Bronchial epithelial cell (primary cell): ENCODE measurements at regions not wholly inside any gene's neighbourhood (a gene's known extent, or its start where the extent isn't known, plus 50 kb on each side); places are given as distances from the start of the nearest gene placed in this dataset.
A peak's percentile ranks its signal among the peaks of the same experiment; 100 is the strongest.

Experiments used
- DNase-seq: peaks from one replicate; pipeline ENCODE4 v3.0.0-alpha.2; 2010; ENCODE audit warnings: low read depth
- FAIRE-seq: peaks from 2 replicates; lab custom pipeline; 2011; peaks lifted over from hg19 to GRCh38; lab: Jason Lieb, UNC
- H3K27me3 ChIP-seq: 2 replicates; pipeline ENCODE4 v1.5.1; 2011; ENCODE audit warnings: low read length; ENCODE audit not compliant: control insufficient read depth, insufficient read depth
- H3K36me3 ChIP-seq: 2 replicates; pipeline ENCODE4 v1.5.1; 2011; ENCODE audit warnings: low read length; ENCODE audit not compliant: control insufficient read depth, insufficient read depth
- H3K4me3 ChIP-seq: 2 replicates; pipeline ENCODE4 v1.5.1; 2011; ENCODE audit warnings: mild to moderate bottlenecking, low read depth, low read length, control low read depth
- TF ChIP-seq, protein P1 (sequence below): IDR thresholded peaks from 2 replicates; pipeline ENCODE4 v1.5.1; 2011; ENCODE audit warnings: mild to moderate bottlenecking, moderate library complexity, low read length, control low read depth, inconsistent platforms; ENCODE audit not compliant: insufficient read depth, severe bottlenecking

DNA sequence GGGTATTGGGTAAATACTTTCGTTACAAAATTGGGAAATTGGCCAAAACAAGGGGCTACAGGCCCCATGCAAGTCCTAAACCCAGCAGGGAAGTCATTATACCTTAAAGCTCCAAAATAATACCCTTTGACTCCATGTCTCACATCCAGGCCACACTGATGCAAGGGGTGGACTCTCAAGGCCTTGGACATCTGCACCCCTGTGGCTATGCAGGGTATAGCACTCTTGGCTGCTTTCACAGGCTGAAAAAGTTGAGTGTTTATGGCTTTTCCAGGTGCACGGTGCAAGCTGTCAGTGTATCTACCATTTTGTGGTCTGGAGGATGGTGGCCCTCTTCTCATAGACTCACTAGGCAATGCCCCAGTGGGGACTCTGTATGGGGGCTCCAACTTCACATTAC, 326.5 kb downstream of the TEX13C start:
- H3K4me3 ChIP-seq = no peak overlapping the region
- H3K27me3 ChIP-seq = no peaks in the 10 kb centered on the region
- no peak for DNase-seq
- TF ChIP-seq, protein P1, sequence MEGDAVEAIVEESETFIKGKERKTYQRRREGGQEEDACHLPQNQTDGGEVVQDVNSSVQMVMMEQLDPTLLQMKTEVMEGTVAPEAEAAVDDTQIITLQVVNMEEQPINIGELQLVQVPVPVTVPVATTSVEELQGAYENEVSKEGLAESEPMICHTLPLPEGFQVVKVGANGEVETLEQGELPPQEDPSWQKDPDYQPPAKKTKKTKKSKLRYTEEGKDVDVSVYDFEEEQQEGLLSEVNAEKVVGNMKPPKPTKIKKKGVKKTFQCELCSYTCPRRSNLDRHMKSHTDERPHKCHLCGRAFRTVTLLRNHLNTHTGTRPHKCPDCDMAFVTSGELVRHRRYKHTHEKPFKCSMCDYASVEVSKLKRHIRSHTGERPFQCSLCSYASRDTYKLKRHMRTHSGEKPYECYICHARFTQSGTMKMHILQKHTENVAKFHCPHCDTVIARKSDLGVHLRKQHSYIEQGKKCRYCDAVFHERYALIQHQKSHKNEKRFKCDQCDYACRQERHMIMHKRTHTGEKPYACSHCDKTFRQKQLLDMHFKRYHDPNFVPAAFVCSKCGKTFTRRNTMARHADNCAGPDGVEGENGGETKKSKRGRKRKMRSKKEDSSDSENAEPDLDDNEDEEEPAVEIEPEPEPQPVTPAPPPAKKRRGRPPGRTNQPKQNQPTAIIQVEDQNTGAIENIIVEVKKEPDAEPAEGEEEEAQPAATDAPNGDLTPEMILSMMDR = peak; percentile 19
- H3K36me3 ChIP-seq = no peaks in the 10 kb centered on the region
- no peak for FAIRE-seq

DNA sequence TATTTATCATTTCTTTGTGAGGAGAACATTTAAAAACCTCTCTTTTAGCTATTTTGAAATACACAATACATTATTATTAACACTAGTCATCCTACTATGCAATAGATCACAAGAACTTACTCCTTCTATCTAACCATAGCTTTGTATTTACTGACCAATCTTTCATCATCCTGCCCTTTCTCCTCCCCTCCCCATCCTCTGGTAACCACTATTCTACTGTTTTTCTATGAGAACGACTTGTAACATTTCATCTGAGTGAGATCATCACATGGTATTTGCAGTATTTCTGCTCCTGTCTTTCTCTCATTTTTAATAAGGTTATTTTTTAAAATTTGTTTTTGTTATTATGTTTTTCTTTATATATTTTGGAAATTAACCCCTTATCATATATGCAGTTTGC, 331.8 kb downstream of the TEX13C start:
- FAIRE-seq = no peak
- Histone ChIP-seq H3K36me3 (no peaks in the 10 kb centered on the region), H3K27me3 (no peaks in the 10 kb centered on the region), H3K4me3 (no peak overlapping the region)
- DNase-seq = peak; percentile 17
- TF ChIP-seq, protein P1 = no peak

DNA sequence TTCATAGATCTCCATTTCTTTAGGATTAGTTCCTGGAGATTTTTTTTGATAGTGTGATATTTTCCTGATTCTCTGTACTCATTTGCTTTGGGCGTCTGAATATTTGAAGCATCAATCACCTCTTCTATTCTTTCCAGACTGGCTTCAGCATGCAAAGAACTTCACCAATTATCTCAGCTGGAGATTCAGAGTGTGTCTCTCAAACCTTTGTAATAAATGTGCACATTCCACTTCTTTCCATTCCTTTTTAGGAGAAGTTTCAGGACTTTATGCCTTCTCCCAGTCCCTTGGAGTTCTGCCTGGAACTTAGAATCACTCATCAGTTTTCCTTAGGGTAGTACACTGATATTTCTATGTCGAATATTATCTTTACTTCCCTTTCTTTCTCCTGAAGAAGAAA, 334.8 kb downstream of the TEX13C start:
- FAIRE-seq = no peak
- no peaks in the 10 kb centered on the region for H3K36me3 ChIP-seq
- no peak overlapping the region for H3K4me3 ChIP-seq
- TF ChIP-seq, protein P1 = no peak
- no peak for DNase-seq
- no peaks in the 10 kb centered on the region for H3K27me3 ChIP-seq

DNA sequence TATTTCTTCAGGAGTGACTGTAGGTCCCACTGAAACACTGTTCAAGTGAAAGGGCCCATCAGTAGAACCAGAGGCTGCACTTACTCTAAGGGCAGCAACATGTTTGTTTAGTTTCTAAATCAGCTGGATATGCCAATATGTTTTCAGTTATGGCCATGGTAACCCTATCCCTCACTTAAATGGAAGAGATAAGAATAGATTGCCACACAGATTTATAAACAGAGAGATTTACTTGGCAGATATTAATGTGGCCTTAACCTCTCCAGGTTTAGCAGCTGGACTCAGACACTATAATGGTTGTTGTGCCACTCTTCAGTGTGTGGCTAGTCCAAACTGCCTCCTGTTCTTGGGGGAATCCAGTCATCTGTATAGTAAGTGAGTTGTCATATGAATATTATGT, 354.1 kb downstream of the TEX13C start:
- Histone ChIP-seq H3K36me3 (no peaks in the 10 kb centered on the region), H3K27me3 (no peaks in the 10 kb centered on the region), H3K4me3 (no peak overlapping the region)
- FAIRE-seq (no peak), DNase-seq (no peak)
- TF ChIP-seq, protein P1 = no peak

DNA sequence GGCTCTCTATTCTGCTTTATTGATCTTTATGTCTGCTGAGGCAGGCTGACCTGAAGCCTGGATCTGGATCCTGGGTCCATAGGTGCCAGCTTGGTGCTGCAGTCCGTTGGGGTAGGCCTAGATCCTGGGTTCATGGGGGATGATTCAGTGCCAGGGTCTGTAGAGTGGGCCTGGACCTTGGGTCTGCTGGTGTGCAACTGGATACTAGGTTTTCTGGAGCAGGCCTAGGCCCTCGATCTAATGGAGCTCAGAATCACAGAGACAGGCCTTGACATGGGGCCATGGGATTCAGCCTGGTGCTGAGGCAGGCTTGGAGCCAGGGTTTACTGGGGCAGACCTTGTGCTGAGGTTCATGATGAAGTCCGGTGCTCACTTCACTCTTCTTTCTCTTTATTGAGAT, 358.6 kb downstream of the TEX13C start:
- no peaks in the 10 kb centered on the region for H3K27me3 ChIP-seq
- no peak overlapping the region for H3K4me3 ChIP-seq
- DNase-seq (no peak), FAIRE-seq (no peak)
- TF ChIP-seq, protein P1 = no peak
- H3K36me3 ChIP-seq = no peaks in the 10 kb centered on the region

DNA sequence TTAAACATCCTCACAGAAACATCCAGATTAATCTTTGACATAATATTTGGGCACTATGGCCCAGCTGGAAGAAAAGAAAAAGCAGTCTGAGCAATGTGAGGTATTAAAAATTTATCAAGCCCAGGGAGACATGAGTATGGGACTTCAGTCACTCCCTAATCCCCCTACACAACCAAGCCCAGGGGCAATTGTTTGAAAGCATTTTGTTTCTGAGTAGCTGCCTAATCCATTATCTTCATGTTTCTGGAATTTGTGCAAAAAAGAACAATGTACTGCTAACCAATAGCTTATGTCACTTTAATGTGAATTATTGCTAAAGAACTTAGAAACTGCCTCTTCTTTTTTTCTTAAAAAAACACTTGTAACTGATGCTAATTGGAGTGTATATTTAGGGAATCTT, 360.7 kb downstream of the TEX13C start:
- H3K4me3 ChIP-seq = no peak overlapping the region
- TF ChIP-seq, protein P1 = no peak
- FAIRE-seq (no peak), DNase-seq (no peak)
- no peaks in the 10 kb centered on the region for H3K27me3 ChIP-seq
- H3K36me3 ChIP-seq = no peaks in the 10 kb centered on the region
